H9 (cell line): ENCODE measurements at regions not wholly inside any gene's neighbourhood (a gene's known extent, or its start where the extent isn't known, plus 50 kb on each side); places are given as distances from the start of the nearest gene placed in this dataset.

Source experiments
- DNase-seq: peaks from one replicate; pipeline ENCODE4 v3.0.0-alpha.2; 2017
- H2AFZ ChIP-seq: one replicate; pipeline ENCODE4 v1.6.1; 2013; ENCODE audit warnings: mild to moderate bottlenecking, low read length, control low read depth, moderate library complexity
- H2AK5ac ChIP-seq: 2 replicates; pipeline ENCODE4 v1.6.1; 2013; ENCODE audit warnings: low read length, control low read depth, mixed read lengths; ENCODE audit not compliant: insufficient read length
- H2BK120ac ChIP-seq: one replicate; pipeline ENCODE4 v1.6.1; 2013; ENCODE audit warnings: low read depth, mild to moderate bottlenecking, low read length, control low read depth, inconsistent platforms; ENCODE audit not compliant: poor library complexity, severe bottlenecking
- H2BK12ac ChIP-seq: 2 replicates; pipeline ENCODE4 v1.6.1; 2013; ENCODE audit warnings: low read length, control low read depth, mixed read lengths, low read depth; ENCODE audit not compliant: insufficient read length
- H2BK15ac ChIP-seq: 2 replicates; pipeline ENCODE4 v1.6.1; 2013; ENCODE audit warnings: low read depth, low read length, control low read depth
- H2BK20ac ChIP-seq: one replicate; pipeline ENCODE4 v1.6.1; 2013; ENCODE audit warnings: low read depth, mild to moderate bottlenecking, low read length, control low read depth, inconsistent platforms; ENCODE audit not compliant: poor library complexity, severe bottlenecking
- H2BK5ac ChIP-seq: 2 replicates; pipeline ENCODE4 v1.6.1; 2013; ENCODE audit warnings: low read length, control low read depth, mixed read lengths; ENCODE audit not compliant: insufficient read length
- H3K14ac ChIP-seq: 2 replicates; pipeline ENCODE4 v1.6.1; 2013; ENCODE audit warnings: low read length, control low read depth; ENCODE audit not compliant: insufficient read depth
- H3K18ac ChIP-seq: 2 replicates; pipeline ENCODE4 v1.6.1; 2013; ENCODE audit warnings: low read depth, mild to moderate bottlenecking, mixed read lengths, low read length, control low read depth; ENCODE audit not compliant: insufficient read length
- H3K23ac ChIP-seq: 2 replicates; pipeline ENCODE4 v1.6.1; 2013; ENCODE audit warnings: low read length, control low read depth, mixed read lengths, low read depth; ENCODE audit not compliant: insufficient read length
- H3K23me2 ChIP-seq: 2 replicates; pipeline ENCODE4 v1.6.1; 2013; ENCODE audit warnings: low read depth, mild to moderate bottlenecking, mixed read lengths, low read length, control low read depth; ENCODE audit not compliant: insufficient read length, poor library complexity, severe bottlenecking
- H3K27ac ChIP-seq: 2 replicates; pipeline ENCODE4 v1.5.1; 2013; ENCODE audit warnings: low read length, control low read depth, mixed read lengths, low read depth; ENCODE audit not compliant: insufficient read length
- H3K27me3 ChIP-seq: 2 replicates; pipeline ENCODE4 v1.6.1; 2013; ENCODE audit warnings: low read length, control low read depth, inconsistent platforms; ENCODE audit not compliant: insufficient read depth
- H3K4ac ChIP-seq: 2 replicates; pipeline ENCODE4 v1.6.1; 2013; ENCODE audit warnings: low read depth, mild to moderate bottlenecking, control low read depth, inconsistent platforms, low read length, moderate library complexity
- H3K4me1 ChIP-seq: 2 replicates; pipeline ENCODE4 v1.6.1; 2013; ENCODE audit warnings: low read length, control low read depth, inconsistent platforms; ENCODE audit not compliant: insufficient read depth
- H3K4me2 ChIP-seq: 2 replicates; pipeline ENCODE4 v1.6.1; 2013; ENCODE audit warnings: low read length, control low read depth, mixed read lengths; ENCODE audit not compliant: insufficient read length, insufficient read depth
- H3K56ac ChIP-seq: 2 replicates; pipeline ENCODE4 v1.6.1; 2013; ENCODE audit warnings: low read depth, mild to moderate bottlenecking, mixed read lengths, low read length, control low read depth; ENCODE audit not compliant: insufficient read length
- H3K79me1 ChIP-seq: 2 replicates; pipeline ENCODE4 v1.6.1; 2013; ENCODE audit warnings: low read depth, mild to moderate bottlenecking, moderate library complexity, low read length, control low read depth, inconsistent platforms; ENCODE audit not compliant: insufficient read depth, poor library complexity, severe bottlenecking
- H3K79me2 ChIP-seq: 2 replicates; pipeline ENCODE4 v1.6.1; 2013; ENCODE audit warnings: low read length, control low read depth, inconsistent platforms; ENCODE audit not compliant: insufficient read depth
- H3K9ac ChIP-seq: 2 replicates; pipeline ENCODE4 v1.6.1; 2013; ENCODE audit warnings: low read length, control low read depth, mixed read lengths; ENCODE audit not compliant: insufficient read length; ENCODE audit errors: extremely low read depth
- H3K9me3 ChIP-seq: one replicate; pipeline ENCODE4 v1.6.1; 2013; ENCODE audit warnings: low read depth, low read length, inconsistent platforms; ENCODE audit not compliant: control insufficient read depth
- H3T11ph ChIP-seq: one replicate; pipeline ENCODE4 v1.6.1; 2013; ENCODE audit warnings: mild to moderate bottlenecking, low read length, control low read depth, inconsistent platforms
- H4K20me1 ChIP-seq: one replicate; pipeline ENCODE4 v1.6.1; 2013; ENCODE audit not compliant: control insufficient read depth, insufficient read length, insufficient read depth
- H4K5ac ChIP-seq: 2 replicates; pipeline ENCODE4 v1.6.1; 2013; ENCODE audit warnings: low read depth, mild to moderate bottlenecking, mixed read lengths, low read length, control low read depth; ENCODE audit not compliant: insufficient read length
- H4K8ac ChIP-seq: replicated peaks from 2 replicates; pipeline ENCODE4 v1.6.1; 2013; ENCODE audit warnings: low read length, control low read depth, mixed read lengths, low read depth; ENCODE audit not compliant: insufficient read length
- H4K91ac ChIP-seq: 2 replicates; pipeline ENCODE4 v1.6.1; 2013; ENCODE audit warnings: low read depth, mild to moderate bottlenecking, moderate library complexity, mixed read lengths, low read length, control low read depth; ENCODE audit not compliant: insufficient read length
- H3K27ac Mint-ChIP-seq, 3 experiments: 2 replicates in 2 of 3; 3 replicates in 1 of 3; pipeline ENCODE4 v1.8.0; 2020 to 2021; ENCODE audit warnings: mixed read lengths in 3 of 3, mild to moderate bottlenecking in 1 of 3, moderate library complexity in 1 of 3
- H3K27me3 Mint-ChIP-seq: 2 replicates; pipeline ENCODE4 v1.8.0; 2021; ENCODE audit warnings: low read depth, mild to moderate bottlenecking, moderate library complexity, mixed read lengths
- H3K36me3 Mint-ChIP-seq, 3 experiments: 2 replicates in 2 of 3; 3 replicates in 1 of 3; pipeline ENCODE4 v1.8.0; 2020 to 2021; ENCODE audit warnings: low read depth in 3 of 3, mixed read lengths in 3 of 3; ENCODE audit not compliant: insufficient read depth in 1 of 3
- H3K4me1 Mint-ChIP-seq, 2 experiments: 2 replicates each; pipeline ENCODE4 v1.8.0; 2020; ENCODE audit warnings: mixed read lengths in 2 of 2
- H3K4me3 Mint-ChIP-seq, 2 experiments: 2 replicates in 1 of 2; 3 replicates in 1 of 2; pipeline ENCODE4 v1.8.0; 2020 to 2021; ENCODE audit warnings: mild to moderate bottlenecking in 2 of 2, mixed read lengths in 2 of 2, moderate library complexity in 1 of 2
- H3K9me3 Mint-ChIP-seq, 2 experiments: 2 replicates in 1 of 2; 3 replicates in 1 of 2; pipeline ENCODE4 v1.8.0; 2020; ENCODE audit warnings: mild to moderate bottlenecking in 2 of 2, mixed read lengths in 2 of 2, moderate library complexity in 1 of 2
- CTCF ChIP-seq: fragments of 200-600 bp; sonication (generic); conservative IDR thresholded peaks from 3 replicates; pipeline ENCODE4 v1.8.0; 2021; ENCODE audit warnings: antibody characterized with exemption, mild to moderate bottlenecking
- WGBS: extraction: QIAGEN DNeasy Blood & Tissue Kit; methylation state at CpG from one replicate; pipeline ENCODE4 v1.1.7; 2013; ENCODE audit warnings: missing lambda C conversion rate, low lambda C conversion rate, mixed read lengths; ENCODE audit not compliant: insufficient read length; ENCODE audit errors: extremely low coverage; 5-methylcytosine and 5-hydroxymethylcytosine counted together

GRCh38 chr6:148222376-148222775 is 120.3 kb upstream of the SASH1 start:
- Histone ChIP-seq H2AK5ac (no peak overlapping the region), H4K91ac (no peak overlapping the region), H2BK15ac (no peak overlapping the region), H3K27ac (no peak overlapping the region), H3K4ac (no peak overlapping the region), H3K9me3 (no peaks in the 10 kb centered on the region), H2BK5ac (no peak overlapping the region), H3K27me3 (no peaks in the 10 kb centered on the region), H3K79me1 (no peaks in the 10 kb centered on the region), H4K5ac (no peak overlapping the region), H3K56ac (no peak overlapping the region), H3K79me2 (no peaks in the 10 kb centered on the region), H2BK12ac (no peak overlapping the region), H3K14ac (no peak overlapping the region), H3K23me2 (no peaks in the 10 kb centered on the region), H3T11ph (no peak overlapping the region), H3K4me1 (peaks cover 3% of the 10 kb centered on the region; the same call in 1 of the 2 replicates), H2BK20ac (no peak overlapping the region), H3K4me2 (no peak overlapping the region), H3K18ac (no peak overlapping the region), H4K20me1 (no peaks in the 10 kb centered on the region), H3K23ac (no peak overlapping the region), H4K8ac (no peak overlapping the region), H3K9ac (no peak overlapping the region), H2AFZ (no peak overlapping the region), H2BK120ac (no peak overlapping the region)
- no CpG with 5 or more reads among the region's 3 CpGs for WGBS
- Mint-ChIP-seq H3K4me3 (no peak overlapping the region), H3K36me3 (no peaks in the 10 kb centered on the region), H3K9me3 (no peaks in the 10 kb centered on the region), H3K4me1 (peaks cover 22 to 24% of the 10 kb centered on the region in 2 experiments), H3K27ac (no peak overlapping the region), H3K27me3 (no peaks in the 10 kb centered on the region)
- no peak for TF ChIP-seq CTCF
- no peak for DNase-seq
